Astrocyte of the hippocampus (primary cell): ENCODE measurements at regions not wholly inside any gene's neighbourhood (a gene's known extent, or its start where the extent isn't known, plus 50 kb on each side); places are given as distances from the start of the nearest gene placed in this dataset.
"Not testable (repeated sequence)": the region's sequence is repeated elsewhere in the genome, so short reads cannot be mapped to it uniquely, and the experiment has no call there.

Experiments
- DNase-seq: peaks from one replicate; pipeline ENCODE4 v3.0.0; 2011; ENCODE audit warnings: low read depth, low spot score

GRCh38 chr6:155543166-155543847 lies 87.7 kb upstream of the NOX3 start:
- peak; percentile 60 for DNase-seq

- DNase-seq, result no peak
Measured at GRCh38 chr6:155542036-155542435, 86.4 kb upstream of the NOX3 start.

GRCh38 chr6:155538708-155539390 lies 83.2 kb upstream of the NOX3 start:
- no peak for DNase-seq

GRCh38 chr6:155534678-155535077 lies 79.0 kb upstream of the NOX3 start:
- DNase-seq, result no peak

- DNase-seq, result peak; percentile 72
Measured at GRCh38 chr6:155530219-155530834, 74.7 kb upstream of the NOX3 start.

GRCh38 chr6:155529814-155530213 lies 74.2 kb upstream of the NOX3 start:
- not testable (repeated sequence) for DNase-seq

GRCh38 chr6:155528982-155529453 lies 73.4 kb upstream of the NOX3 start:
- DNase-seq, result peak; percentile 67

- no peak for DNase-seq
Measured at GRCh38 chr6:155528335-155528734, 72.7 kb upstream of the NOX3 start.

GRCh38 chr6:155527443-155527842 lies 71.8 kb upstream of the NOX3 start:
- DNase-seq, result no peak

- peak; percentile 57 for DNase-seq
Measured at GRCh38 chr6:155523821-155524651, 68.4 kb upstream of the NOX3 start.

GRCh38 chr6:155521719-155522118 lies 66.1 kb upstream of the NOX3 start:
- DNase-seq, result no peak

- no peak for DNase-seq
Measured at GRCh38 chr6:155520078-155520477, 64.4 kb upstream of the NOX3 start.

- no peak for DNase-seq
Measured at GRCh38 chr6:155519176-155519738, 63.6 kb upstream of the NOX3 start.

- DNase-seq, result no peak
Measured at GRCh38 chr6:155517294-155517693, 61.7 kb upstream of the NOX3 start.

GRCh38 chr6:155510879-155511278 lies 55.2 kb upstream of the NOX3 start:
- no peak for DNase-seq

- no peak for DNase-seq
Measured at GRCh38 chr6:155509743-155510475, 54.3 kb upstream of the NOX3 start.

GRCh38 chr6:155505608-155505989 lies 50.0 kb upstream of the NOX3 start:
- peak; percentile 34 for DNase-seq
